K562 (cell line): ENCODE measurements at regions not wholly inside any gene's neighbourhood (a gene's known extent, or its start where the extent isn't known, plus 50 kb on each side); places are given as distances from the start of the nearest gene placed in this dataset.

ENCODE experiments used
- ATAC-seq: fragments of 200-7000 bp; cut with Tn5 transposase; 3 replicates; pipeline ENCODE4 v1.9.1; 2020; ENCODE audit warnings: moderate library complexity
- BruUV-seq: library from RNA; stranded (reverse); fragments of 400-500 nt; replicated peaks from 2 replicates; lab custom pipeline; 2021; lab: Mats Ljungman, UMichigan
- CTCF ChIA-PET: fragments of 300-600 bp; formaldehyde crosslinking; extraction: SDS; loops from one replicate; lab custom pipeline; 2021; ENCODE audit warnings: low intra/inter-chr PET ratio; lab: Yijun Ruan, JAX
- POLR2A ChIA-PET: fragments of 300-600, 350-650 bp; sonication (Branson Sonifier 250); formaldehyde crosslinking; extraction: SDS; loops from one replicate; lab custom pipeline; 2021; ENCODE audit warnings: antibody characterized with exemption, inconsistent platforms; lab: Yijun Ruan, JAX
- DNase-seq, 4 experiments: peaks; one replicate each; pipeline versions ENCODE4 v3.0.0 to v3.0.0-alpha.2; 2011 to 2018; ENCODE audit warnings: low spot score in 3 of 4, mixed read lengths in 3 of 4; ENCODE audit errors: extremely low read depth in 1 of 4
- FAIRE-seq: peaks from 2 replicates; lab custom pipeline; 2011; peaks lifted over from hg19 to GRCh38; lab: Jason Lieb, UNC
- H2AFZ ChIP-seq: 2 replicates; pipeline ENCODE4 v1.6.0; 2011; ENCODE audit warnings: low read depth, low read length, control low read depth, inconsistent platforms
- H3K27ac ChIP-seq: fragments of 200-600 bp; 3 replicates; pipeline ENCODE4 v1.8.0; 2011; ENCODE audit warnings: low read depth, mild to moderate bottlenecking, control low read depth, inconsistent platforms, low read length, moderate library complexity, mixed read lengths; ENCODE audit errors: extremely low read depth
- H3K27me3 ChIP-seq, 2 experiments: fragments of 300-600 bp in 1 of 2; 2 replicates in 1 of 2; 3 replicates in 1 of 2; pipeline versions ENCODE4 v1.6.0 to v1.8.0; 2011; ENCODE audit warnings: inconsistent platforms in 2 of 2, low read length in 2 of 2, mild to moderate bottlenecking in 1 of 2, mixed read lengths in 1 of 2, moderate library complexity in 1 of 2; ENCODE audit not compliant: control insufficient read depth in 2 of 2, insufficient read depth in 2 of 2
- H3K36me3 ChIP-seq: fragments of 300-600 bp; 3 replicates; pipeline ENCODE4 v1.8.0; 2011; ENCODE audit warnings: mild to moderate bottlenecking, low read length, inconsistent platforms; ENCODE audit not compliant: control insufficient read depth, insufficient read depth
- H3K4me1 ChIP-seq, 2 experiments: fragments of 200-600 bp in 1 of 2; replicated peaks in 1 of 2; 2 replicates in 1 of 2; 3 replicates in 1 of 2; pipeline versions ENCODE4 v1.5.1 to v1.8.0; 2011; ENCODE audit warnings: inconsistent platforms in 2 of 2, low read length in 2 of 2, mild to moderate bottlenecking in 1 of 2, mixed read lengths in 1 of 2, moderate library complexity in 1 of 2; ENCODE audit not compliant: control insufficient read depth in 2 of 2, insufficient read depth in 2 of 2
- H3K4me2 ChIP-seq: 2 replicates; pipeline ENCODE4 v1.6.1; 2011; ENCODE audit warnings: low read length, control low read depth, inconsistent platforms, mixed read lengths; ENCODE audit not compliant: insufficient read depth
- H3K4me3 ChIP-seq: fragments of 200-600 bp; sonication (generic), shearing (Covaris generic); 2 replicates; pipeline ENCODE4 v1.5.1; 2016; ENCODE audit warnings: control low read depth, inconsistent platforms
- H3K79me2 ChIP-seq: fragments of 200-600 bp; 3 replicates; pipeline ENCODE4 v1.8.0; 2011; ENCODE audit warnings: low read length, inconsistent platforms; ENCODE audit not compliant: control insufficient read depth, insufficient read depth
- H3K9ac ChIP-seq, 2 experiments: 2 replicates each; pipeline versions ENCODE4 v1.6.0 to v1.6.1; 2011; ENCODE audit warnings: low read depth in 2 of 2, low read length in 2 of 2, control low read depth in 1 of 2, inconsistent platforms in 1 of 2, mild to moderate bottlenecking in 1 of 2, mixed read lengths in 1 of 2; ENCODE audit not compliant: insufficient read depth in 1 of 2
- H3K9me1 ChIP-seq: one replicate; pipeline ENCODE4 v1.6.0; 2011; ENCODE audit warnings: inconsistent platforms, mild to moderate bottlenecking, low read length, moderate library complexity; ENCODE audit not compliant: control insufficient read depth, insufficient read depth
- H3K9me3 ChIP-seq: replicated peaks from 2 replicates; pipeline ENCODE4 v1.5.1; 2011; ENCODE audit warnings: low read depth, low read length, inconsistent platforms; ENCODE audit not compliant: control insufficient read depth, insufficient read depth
- H4K20me1 ChIP-seq: replicated peaks from 2 replicates; pipeline ENCODE4 v1.6.1; 2011; ENCODE audit warnings: low read length, inconsistent platforms, mixed read lengths; ENCODE audit not compliant: control insufficient read depth, insufficient read depth
- KLF16 ChIP-seq: IDR thresholded peaks from 2 replicates; pipeline ENCODE4 v1.6.1; 2016; ENCODE audit warnings: antibody characterized with exemption
- MLLT1 ChIP-seq, 2 experiments: fragments of 450-650 bp; IDR thresholded peaks; 2 replicates each; pipeline ENCODE4 v1.6.1; 2016
- MYC ChIP-seq, 2 experiments: fragments of 250-450 bp in 1 of 2; sonication (Bioruptor Pico) in 1 of 2; IDR thresholded peaks; 2 replicates each; pipeline versions ENCODE4 v1.5.1 to v1.6.1; 2012 to 2021; ENCODE audit warnings: low read depth in 2 of 2, borderline replicate concordance in 1 of 2, improper control_type of control experiment in 1 of 2, low read length in 1 of 2, mild to moderate bottlenecking in 1 of 2, moderate library complexity in 1 of 2
- NFXL1 ChIP-seq: fragments of 450-650 bp; formaldehyde crosslinking; IDR thresholded peaks from 2 replicates; pipeline ENCODE4 v1.4.0; 2021; ENCODE audit warnings: mild to moderate bottlenecking
- PCBP2 ChIP-seq: fragments of 200-400 bp; formaldehyde crosslinking; IDR thresholded peaks from 2 replicates; pipeline ENCODE4 v1.6.1; 2018; ENCODE audit warnings: low read length, low read depth, mild to moderate bottlenecking, moderate library complexity; ENCODE audit not compliant: poor library complexity, severe bottlenecking
- SMARCC2 ChIP-seq: fragments of 450-650 bp; IDR thresholded peaks from 2 replicates; pipeline ENCODE4 v1.6.1; 2017; ENCODE audit warnings: antibody characterized with exemption, moderate library complexity, mild to moderate bottlenecking, low read depth
- SREBF1 ChIP-seq: fragments of 150-350 bp; IDR thresholded peaks from 2 replicates; pipeline ENCODE4 v1.6.1; 2014; ENCODE audit warnings: antibody characterized with exemption, low read depth, low read length, borderline replicate concordance
- ZBTB43 ChIP-seq: sonication (generic); formaldehyde crosslinking; IDR thresholded peaks from 2 replicates; pipeline ENCODE4 v1.8.0; 2023; ENCODE audit warnings: mild to moderate bottlenecking, missing genetic modification reagents
- ZNF41 ChIP-seq: fragments of 250-450 bp; sonication (Bioruptor Pico); conservative IDR thresholded peaks from 2 replicates; pipeline ENCODE4 v1.4.0; 2020; ENCODE audit warnings: mild to moderate bottlenecking
- ZSCAN32 ChIP-seq: fragments of 450-650 bp; formaldehyde crosslinking; IDR thresholded peaks from 2 replicates; pipeline ENCODE4 v1.4.0; 2020; ENCODE audit warnings: mild to moderate bottlenecking, moderate library complexity
- WGBS: fragments of 100-300 bp; shearing (Covaris generic); methylation state at CpG from one replicate; pipeline ENCODE4 v1.1.6; 2016; ENCODE audit warnings: low coverage, mixed read lengths; ENCODE audit not compliant: insufficient coverage; ENCODE audit errors: missing lambda C conversion rate; 5-methylcytosine and 5-hydroxymethylcytosine counted together
- in situ Hi-C: fragments of 300-500 bp; cut with MboI; formaldehyde crosslinking; loops from 4 replicates; pipeline ENCODE4 v1.15.0; 2018; ENCODE audit warnings: inconsistent platforms, mixed read lengths
- intact Hi-C: fragments of 100-400 bp; cut with micrococcal nuclease; formaldehyde crosslinking; loops from 2 replicates; pipeline ENCODE4 v1.14.2; 2022

GRCh38 chr4:161167539-161167938 is 996.3 kb downstream of the FSTL5 start (continued):
- TF ChIP-seq PCBP2 (no peak), ZNF41 (no peak), ZBTB43 (CRISPR knock-in tag) (no peak), MLLT1 (IDR thresholded peaks at IDR 0.05) (no peak), MYC (IDR thresholded peaks at IDR 0.05; ENCODE audit: low read depth, low read length) (no peak), MYC (CRISPR knock-in tag; IDR thresholded peaks at IDR 0.05; ENCODE audit: borderline replicate concordance, low read depth) (no peak)

- H2AFZ ChIP-seq, result no peak overlapping the region
- no CpG with 5 or more reads among the region's 3 CpGs for WGBS
- ChIA-PET POLR2A (no interaction called here), CTCF (no interaction called here)
- H3K4me3 ChIP-seq, result no peak overlapping the region
- no peak for FAIRE-seq
- intact Hi-C loops (no loop called here), in situ Hi-C loops (no loop called here)
- BruUV-seq, result no TSS peak
- H3K4me2 ChIP-seq, result no peak overlapping the region
- DNase-seq, result no peak
- no peaks in the 10 kb centered on the region for H3K27me3 ChIP-seq
- no peak for ATAC-seq
- H3K36me3 ChIP-seq, result no peaks in the 10 kb centered on the region
- H4K20me1 ChIP-seq, result no peaks in the 10 kb centered on the region
- H3K9ac ChIP-seq, result no peak overlapping the region
- no peak overlapping the region for H3K27ac ChIP-seq
- no peaks in the 10 kb centered on the region for H3K4me1 ChIP-seq
- no peaks in the 10 kb centered on the region for H3K9me1 ChIP-seq
- no peaks in the 10 kb centered on the region for H3K79me2 ChIP-seq
- H3K9me3 ChIP-seq, result no peaks in the 10 kb centered on the region
- TF ChIP-seq ZSCAN32 (CRISPR knock-in tag) (no peak), NFXL1 (CRISPR knock-in tag) (no peak), KLF16 (no peak), SMARCC2 (no peak), SREBF1 (no peak)
These were observed 1003.1 kb downstream of the FSTL5 start for GRCh38 chr4:161160718-161161117.
